HEK293 (cell line): ENCODE measurements at regions not wholly inside any gene's neighbourhood (a gene's known extent, or its start where the extent isn't known, plus 50 kb on each side); places are given as distances from the start of the nearest gene placed in this dataset.

Source experiments
- CTCF ChIA-PET: fragments of 350-600 bp; formaldehyde crosslinking; extraction: SDS; loops from one replicate; lab custom pipeline; 2021; ENCODE audit warnings: antibody characterized with exemption; lab: Yijun Ruan, JAX
- POLR2A ChIA-PET: fragments of 300-600 bp; formaldehyde crosslinking; extraction: SDS; loops from one replicate; lab custom pipeline; 2020; ENCODE audit warnings: antibody characterized with exemption, inconsistent platforms; lab: Yijun Ruan, JAX
- H3K27ac ChIP-seq: fragments of 200-500 bp; sonication (Bioruptor generic); 2 replicates; pipeline ENCODE4 v1.5.1; 2014; ENCODE audit warnings: low read depth, low read length, control low read depth, inconsistent platforms; ENCODE audit errors: extremely low read depth
- H3K36me3 ChIP-seq, 2 experiments: fragments of 200-500 bp in 1 of 2; sonication (Bioruptor generic) in 1 of 2; 1 replicate in 1 of 2; 2 replicates in 1 of 2; pipeline ENCODE4 v1.5.1; 2014 to 2017; ENCODE audit warnings: inconsistent platforms in 2 of 2, low read length in 2 of 2; ENCODE audit not compliant: control insufficient read depth in 2 of 2, insufficient read depth in 1 of 2
- H3K4me1 ChIP-seq: fragments of 200-500 bp; sonication (Bioruptor generic); 2 replicates; pipeline ENCODE4 v1.5.1; 2014; ENCODE audit warnings: mild to moderate bottlenecking, low read length, inconsistent platforms; ENCODE audit not compliant: control insufficient read depth, insufficient read depth
- H3K4me3 ChIP-seq: 2 replicates; pipeline ENCODE4 v1.5.1; 2011; ENCODE audit warnings: low read depth, mild to moderate bottlenecking, control low read depth, low read length, moderate library complexity
- H3K9me3 ChIP-seq: fragments of 200-500 bp; sonication (Bioruptor generic); 2 replicates; pipeline ENCODE4 v1.5.1; 2014; ENCODE audit warnings: low read depth, low read length, inconsistent platforms; ENCODE audit not compliant: control insufficient read depth, insufficient read depth
- BCL6B ChIP-seq: fragments of 450-650 bp; formaldehyde crosslinking; IDR thresholded peaks from 2 replicates; pipeline ENCODE4 v1.5.1; 2017; ENCODE audit warnings: missing biosample characterization, missing genetic modification characterization
- GFI1B ChIP-seq: fragments of 450-650 bp; formaldehyde crosslinking; IDR thresholded peaks from 2 replicates; pipeline ENCODE4 v1.5.1; 2016; ENCODE audit warnings: missing biosample characterization, missing genetic modification characterization
- HOXD13 ChIP-seq: sonication (generic); formaldehyde crosslinking; IDR thresholded peaks from 2 replicates; pipeline ENCODE4 v1.8.0; 2022; ENCODE audit warnings: missing genetic modification reagents, borderline replicate concordance
- OVOL3 ChIP-seq: fragments of 450-650 bp; formaldehyde crosslinking; IDR thresholded peaks from 2 replicates; pipeline ENCODE4 v1.5.1; 2016; ENCODE audit warnings: missing biosample characterization, missing genetic modification characterization
- PRDM2 ChIP-seq: fragments of 450-650 bp; formaldehyde crosslinking; IDR thresholded peaks from 2 replicates; pipeline ENCODE4 v1.5.1; 2016; ENCODE audit warnings: missing biosample characterization, missing genetic modification characterization, borderline replicate concordance
- SCRT1 ChIP-seq: fragments of 450-650 bp; formaldehyde crosslinking; IDR thresholded peaks from 2 replicates; pipeline ENCODE4 v1.5.1; 2016; ENCODE audit warnings: missing biosample characterization, missing genetic modification characterization, borderline replicate concordance
- ZNF214 ChIP-seq: fragments of 450-650 bp; formaldehyde crosslinking; IDR thresholded peaks from 2 replicates; pipeline ENCODE4 v1.5.1; 2017; ENCODE audit warnings: missing biosample characterization, mild to moderate bottlenecking, missing genetic modification characterization, borderline replicate concordance
- ZNF530 ChIP-seq: fragments of 450-650 bp; formaldehyde crosslinking; IDR thresholded peaks from 2 replicates; pipeline ENCODE4 v1.5.1; 2016; ENCODE audit warnings: low read depth, missing biosample characterization, missing genetic modification characterization
- ZNF561 ChIP-seq: fragments of 450-650 bp; IDR thresholded peaks from 2 replicates; pipeline ENCODE4 v1.5.1; 2018; ENCODE audit warnings: missing biosample characterization, missing genetic modification characterization, borderline replicate concordance
- ZNF777 ChIP-seq: fragments of 450-650 bp; formaldehyde crosslinking; IDR thresholded peaks from 2 replicates; pipeline ENCODE4 v1.5.1; 2017; ENCODE audit warnings: missing biosample characterization, missing genetic modification characterization, borderline replicate concordance
- ZNF791 ChIP-seq: fragments of 450-650 bp; formaldehyde crosslinking; IDR thresholded peaks from 2 replicates; pipeline ENCODE4 v1.5.1; 2016; ENCODE audit warnings: missing biosample characterization, missing genetic modification characterization
- ZSCAN4 ChIP-seq: fragments of 450-650 bp; formaldehyde crosslinking; IDR thresholded peaks from 2 replicates; pipeline ENCODE4 v1.5.1; 2017; ENCODE audit warnings: missing biosample characterization, missing genetic modification characterization
- TF ChIP-seq, protein P1 (sequence below): fragments of 450-650 bp; formaldehyde crosslinking; IDR thresholded peaks from 2 replicates; pipeline ENCODE4 v1.5.1; 2016; ENCODE audit warnings: missing biosample characterization, missing genetic modification characterization
- TF ChIP-seq, protein P2 (sequence below): fragments of 450-650 bp; formaldehyde crosslinking; IDR thresholded peaks from 2 replicates; pipeline ENCODE4 v1.5.1; 2016; ENCODE audit warnings: missing biosample characterization, missing genetic modification characterization
- TF ChIP-seq, protein P3 (sequence below): fragments of 450-650 bp; formaldehyde crosslinking; IDR thresholded peaks from 2 replicates; pipeline ENCODE4 v1.5.1; 2016; ENCODE audit warnings: missing biosample characterization, missing genetic modification characterization
- TF ChIP-seq, protein P4 (sequence below): fragments of 450-650 bp; formaldehyde crosslinking; IDR thresholded peaks from 2 replicates; pipeline ENCODE4 v1.5.1; 2016; ENCODE audit warnings: missing biosample characterization, missing genetic modification characterization
- TF ChIP-seq, protein P5 (sequence below): fragments of 450-650 bp; formaldehyde crosslinking; optimal IDR thresholded peaks from 2 replicates; pipeline ENCODE3; 2016; ENCODE audit warnings: missing biosample characterization, mild to moderate bottlenecking, missing genetic modification characterization

DNA sequence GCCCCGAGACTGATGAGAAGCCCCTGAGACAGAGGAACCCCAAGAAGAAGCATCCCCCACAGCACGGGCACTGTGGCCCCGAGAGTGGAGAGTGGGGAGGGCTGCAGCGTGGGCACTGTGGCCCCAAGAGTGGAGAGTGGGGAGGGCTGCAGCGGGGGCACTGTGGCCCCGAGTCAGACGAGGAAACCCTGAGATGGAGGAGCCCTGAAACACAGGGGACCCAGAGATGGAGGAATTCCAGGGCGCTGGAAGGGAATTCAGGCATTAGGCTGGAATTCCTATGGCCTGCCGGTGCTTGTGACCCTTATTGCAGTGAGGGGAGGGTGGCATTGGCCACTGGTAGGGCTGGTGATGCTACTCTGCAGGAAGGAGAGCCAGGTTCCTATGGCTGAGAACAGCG, 168.6 kb upstream of the SHH start (continued):
- no peak for TF ChIP-seq ZSCAN4 (tag by site-specific recombination)
- TF ChIP-seq ZNF214 (tag by site-specific recombination): no peak
- TF ChIP-seq ZNF530 (tag by site-specific recombination): no peak
- TF ChIP-seq, protein P1, sequence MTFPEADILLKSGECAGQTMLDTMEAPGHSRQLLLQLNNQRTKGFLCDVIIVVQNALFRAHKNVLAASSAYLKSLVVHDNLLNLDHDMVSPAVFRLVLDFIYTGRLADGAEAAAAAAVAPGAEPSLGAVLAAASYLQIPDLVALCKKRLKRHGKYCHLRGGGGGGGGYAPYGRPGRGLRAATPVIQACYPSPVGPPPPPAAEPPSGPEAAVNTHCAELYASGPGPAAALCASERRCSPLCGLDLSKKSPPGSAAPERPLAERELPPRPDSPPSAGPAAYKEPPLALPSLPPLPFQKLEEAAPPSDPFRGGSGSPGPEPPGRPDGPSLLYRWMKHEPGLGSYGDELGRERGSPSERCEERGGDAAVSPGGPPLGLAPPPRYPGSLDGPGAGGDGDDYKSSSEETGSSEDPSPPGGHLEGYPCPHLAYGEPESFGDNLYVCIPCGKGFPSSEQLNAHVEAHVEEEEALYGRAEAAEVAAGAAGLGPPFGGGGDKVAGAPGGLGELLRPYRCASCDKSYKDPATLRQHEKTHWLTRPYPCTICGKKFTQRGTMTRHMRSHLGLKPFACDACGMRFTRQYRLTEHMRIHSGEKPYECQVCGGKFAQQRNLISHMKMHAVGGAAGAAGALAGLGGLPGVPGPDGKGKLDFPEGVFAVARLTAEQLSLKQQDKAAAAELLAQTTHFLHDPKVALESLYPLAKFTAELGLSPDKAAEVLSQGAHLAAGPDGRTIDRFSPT (tag by site-specific recombination): no peak
- TF ChIP-seq ZNF791 (tag by site-specific recombination): no peak

GRCh38 chr7:155979994-155980393, 167.7 kb upstream of the SHH start:
- H3K9me3 ChIP-seq: no peaks in the 10 kb centered on the region
- TF ChIP-seq, protein P2, sequence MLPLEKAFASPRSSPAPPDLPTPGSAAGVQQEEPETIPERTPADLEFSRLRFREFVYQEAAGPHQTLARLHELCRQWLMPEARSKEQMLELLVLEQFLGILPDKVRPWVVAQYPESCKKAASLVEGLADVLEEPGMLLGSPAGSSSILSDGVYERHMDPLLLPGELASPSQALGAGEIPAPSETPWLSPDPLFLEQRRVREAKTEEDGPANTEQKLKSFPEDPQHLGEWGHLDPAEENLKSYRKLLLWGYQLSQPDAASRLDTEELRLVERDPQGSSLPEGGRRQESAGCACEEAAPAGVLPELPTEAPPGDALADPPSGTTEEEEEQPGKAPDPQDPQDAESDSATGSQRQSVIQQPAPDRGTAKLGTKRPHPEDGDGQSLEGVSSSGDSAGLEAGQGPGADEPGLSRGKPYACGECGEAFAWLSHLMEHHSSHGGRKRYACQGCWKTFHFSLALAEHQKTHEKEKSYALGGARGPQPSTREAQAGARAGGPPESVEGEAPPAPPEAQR (tag by site-specific recombination): no peak
- no peak for TF ChIP-seq GFI1B
- no peak for TF ChIP-seq BCL6B (tag by site-specific recombination)
- TF ChIP-seq HOXD13 (CRISPR knock-in tag): no peak
- no peak for TF ChIP-seq SCRT1 (tag by site-specific recombination)
- TF ChIP-seq PRDM2 (tag by site-specific recombination): no peak
- TF ChIP-seq, protein P3, sequence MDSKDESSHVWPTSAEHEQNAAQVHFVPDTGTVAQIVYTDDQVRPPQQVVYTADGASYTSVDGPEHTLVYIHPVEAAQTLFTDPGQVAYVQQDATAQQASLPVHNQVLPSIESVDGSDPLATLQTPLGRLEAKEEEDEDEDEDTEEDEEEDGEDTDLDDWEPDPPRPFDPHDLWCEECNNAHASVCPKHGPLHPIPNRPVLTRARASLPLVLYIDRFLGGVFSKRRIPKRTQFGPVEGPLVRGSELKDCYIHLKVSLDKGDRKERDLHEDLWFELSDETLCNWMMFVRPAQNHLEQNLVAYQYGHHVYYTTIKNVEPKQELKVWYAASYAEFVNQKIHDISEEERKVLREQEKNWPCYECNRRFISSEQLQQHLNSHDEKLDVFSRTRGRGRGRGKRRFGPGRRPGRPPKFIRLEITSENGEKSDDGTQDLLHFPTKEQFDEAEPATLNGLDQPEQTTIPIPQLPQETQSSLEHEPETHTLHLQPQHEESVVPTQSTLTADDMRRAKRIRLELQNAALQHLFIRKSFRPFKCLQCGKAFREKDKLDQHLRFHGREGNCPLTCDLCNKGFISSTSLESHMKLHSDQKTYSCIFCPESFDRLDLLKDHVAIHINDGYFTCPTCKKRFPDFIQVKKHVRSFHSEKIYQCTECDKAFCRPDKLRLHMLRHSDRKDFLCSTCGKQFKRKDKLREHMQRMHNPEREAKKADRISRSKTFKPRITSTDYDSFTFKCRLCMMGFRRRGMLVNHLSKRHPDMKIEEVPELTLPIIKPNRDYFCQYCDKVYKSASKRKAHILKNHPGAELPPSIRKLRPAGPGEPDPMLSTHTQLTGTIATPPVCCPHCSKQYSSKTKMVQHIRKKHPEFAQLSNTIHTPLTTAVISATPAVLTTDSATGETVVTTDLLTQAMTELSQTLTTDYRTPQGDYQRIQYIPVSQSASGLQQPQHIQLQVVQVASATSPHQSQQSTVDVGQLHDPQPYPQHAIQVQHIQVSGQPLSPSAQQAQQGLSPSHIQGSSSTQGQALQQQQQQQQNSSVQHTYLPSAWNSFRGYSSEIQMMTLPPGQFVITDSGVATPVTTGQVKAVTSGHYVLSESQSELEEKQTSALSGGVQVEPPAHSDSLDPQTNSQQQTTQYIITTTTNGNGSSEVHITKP (tag by site-specific recombination): no peak
- no peak for TF ChIP-seq OVOL3 (tag by site-specific recombination)
- TF ChIP-seq ZNF561: no peak
- TF ChIP-seq ZNF777 (tag by site-specific recombination): no peak
- TF ChIP-seq, protein P4, sequence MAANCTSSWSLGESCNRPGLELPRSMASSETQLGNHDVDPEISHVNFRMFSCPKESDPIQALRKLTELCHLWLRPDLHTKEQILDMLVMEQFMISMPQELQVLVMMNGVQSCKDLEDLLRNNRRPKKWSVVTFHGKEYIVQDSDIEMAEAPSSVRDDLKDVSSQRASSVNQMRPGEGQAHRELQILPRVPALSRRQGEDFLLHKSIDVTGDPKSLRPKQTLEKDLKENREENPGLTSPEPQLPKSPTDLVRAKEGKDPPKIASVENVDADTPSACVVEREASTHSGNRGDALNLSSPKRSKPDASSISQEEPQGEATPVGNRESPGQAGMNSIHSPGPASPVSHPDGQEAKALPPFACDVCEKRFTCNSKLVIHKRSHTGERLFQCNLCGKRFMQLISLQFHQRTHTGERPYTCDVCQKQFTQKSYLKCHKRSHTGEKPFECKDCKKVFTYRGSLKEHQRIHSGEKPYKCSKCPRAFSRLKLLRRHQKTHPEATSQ: no peak
- TF ChIP-seq, protein P5, sequence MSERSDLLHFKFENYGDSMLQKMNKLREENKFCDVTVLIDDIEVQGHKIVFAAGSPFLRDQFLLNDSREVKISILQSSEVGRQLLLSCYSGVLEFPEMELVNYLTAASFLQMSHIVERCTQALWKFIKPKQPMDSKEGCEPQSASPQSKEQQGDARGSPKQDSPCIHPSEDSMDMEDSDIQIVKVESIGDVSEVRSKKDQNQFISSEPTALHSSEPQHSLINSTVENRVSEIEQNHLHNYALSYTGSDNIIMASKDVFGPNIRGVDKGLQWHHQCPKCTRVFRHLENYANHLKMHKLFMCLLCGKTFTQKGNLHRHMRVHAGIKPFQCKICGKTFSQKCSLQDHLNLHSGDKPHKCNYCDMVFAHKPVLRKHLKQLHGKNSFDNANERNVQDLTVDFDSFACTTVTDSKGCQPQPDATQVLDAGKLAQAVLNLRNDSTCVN (tag by site-specific recombination): no peak

More at GRCh38 chr7:155979994-155980393, 167.7 kb upstream of the SHH start:
- POLR2A ChIA-PET: no interaction called here
- Histone ChIP-seq H3K4me3 (no peak overlapping the region), H3K27ac (no peak overlapping the region), H3K4me1 (no peaks in the 10 kb centered on the region), H3K36me3 (no peaks in the 10 kb centered on the region)
- CTCF ChIA-PET: no interaction called here
